Uterus (tissue), 2 donors: ENCODE measurements at regions not wholly inside any gene's neighbourhood (a gene's known extent, or its start where the extent isn't known, plus 50 kb on each side); places are given as distances from the start of the nearest gene placed in this dataset.

Source experiments
- POLR2A ChIP-seq, 2 donors: fragments of 450-650 bp; IDR thresholded peaks; one replicate each; pipeline ENCODE4 v1.6.1; 2016; ENCODE audit warnings: antibody characterized with exemption in 2 of 2, mild to moderate bottlenecking in 1 of 2, moderate library complexity in 1 of 2
- TF ChIP-seq, protein P1 (sequence below), 4 experiments: fragments of 200-600 bp in 2 of 4; fragments of 450-650 bp in 2 of 4; sonication (generic) in 2 of 4; IDR thresholded peaks; one replicate each; pipeline ENCODE4 v1.5.1; 2016 to 2019; ENCODE audit warnings: antibody characterized with exemption in 4 of 4, mild to moderate bottlenecking in 2 of 4, moderate library complexity in 1 of 4

DNA sequence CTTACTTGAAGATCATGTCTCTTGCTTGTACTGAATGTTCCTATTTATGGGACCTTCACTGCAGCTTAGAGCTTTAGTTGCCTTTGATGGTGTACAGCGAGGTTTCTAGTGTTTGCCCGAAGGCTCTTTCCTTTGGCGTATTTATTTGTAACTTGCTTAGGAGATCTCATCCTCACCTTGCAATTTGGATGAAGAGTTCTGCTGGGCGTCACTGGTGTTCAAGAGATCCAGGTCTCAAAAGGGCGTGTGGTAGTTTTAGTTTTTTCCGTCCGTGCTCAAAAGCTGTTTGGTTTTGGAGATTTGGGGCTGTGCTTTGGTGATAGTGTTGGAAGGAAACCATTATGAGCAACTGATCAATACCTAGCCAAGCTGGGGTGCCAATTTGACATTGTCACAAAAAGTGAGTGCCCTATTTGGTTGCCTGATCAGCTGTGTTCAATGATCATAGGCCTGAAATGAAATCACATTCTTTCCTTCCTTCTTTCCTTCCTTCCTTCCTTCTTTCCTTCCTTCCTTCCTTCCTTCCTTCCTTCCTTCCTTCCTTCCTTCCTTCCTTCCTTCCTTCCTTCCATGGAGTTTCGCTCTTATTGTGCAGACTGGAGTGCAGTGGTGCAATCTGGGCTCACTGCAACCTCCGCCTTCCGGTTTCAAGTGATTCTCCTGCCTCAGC, 69.7 kb upstream of the GRAMD1B start:
- TF ChIP-seq, protein P1, sequence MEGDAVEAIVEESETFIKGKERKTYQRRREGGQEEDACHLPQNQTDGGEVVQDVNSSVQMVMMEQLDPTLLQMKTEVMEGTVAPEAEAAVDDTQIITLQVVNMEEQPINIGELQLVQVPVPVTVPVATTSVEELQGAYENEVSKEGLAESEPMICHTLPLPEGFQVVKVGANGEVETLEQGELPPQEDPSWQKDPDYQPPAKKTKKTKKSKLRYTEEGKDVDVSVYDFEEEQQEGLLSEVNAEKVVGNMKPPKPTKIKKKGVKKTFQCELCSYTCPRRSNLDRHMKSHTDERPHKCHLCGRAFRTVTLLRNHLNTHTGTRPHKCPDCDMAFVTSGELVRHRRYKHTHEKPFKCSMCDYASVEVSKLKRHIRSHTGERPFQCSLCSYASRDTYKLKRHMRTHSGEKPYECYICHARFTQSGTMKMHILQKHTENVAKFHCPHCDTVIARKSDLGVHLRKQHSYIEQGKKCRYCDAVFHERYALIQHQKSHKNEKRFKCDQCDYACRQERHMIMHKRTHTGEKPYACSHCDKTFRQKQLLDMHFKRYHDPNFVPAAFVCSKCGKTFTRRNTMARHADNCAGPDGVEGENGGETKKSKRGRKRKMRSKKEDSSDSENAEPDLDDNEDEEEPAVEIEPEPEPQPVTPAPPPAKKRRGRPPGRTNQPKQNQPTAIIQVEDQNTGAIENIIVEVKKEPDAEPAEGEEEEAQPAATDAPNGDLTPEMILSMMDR (IDR thresholded peaks at IDR 0.05): no peak
- no peak for TF ChIP-seq POLR2A (IDR thresholded peaks at IDR 0.05)
